CD14-positive monocyte (primary cell): ENCODE measurements at regions not wholly inside any gene's neighbourhood (a gene's known extent, or its start where the extent isn't known, plus 50 kb on each side); places are given as distances from the start of the nearest gene placed in this dataset.

ENCODE experiments used
- DNase-seq, 3 donors: peaks; one replicate each; pipeline ENCODE4 v3.0.0-alpha.2; 2011 to 2022
- H2AFZ ChIP-seq: 2 replicates; pipeline ENCODE4 v1.6.0; 2012; ENCODE audit warnings: mild to moderate bottlenecking, low read depth, low read length, inconsistent platforms; ENCODE audit not compliant: insufficient read depth, poor library complexity, severe bottlenecking
- H3K27ac ChIP-seq, 2 donors: 1 replicate in 1 of 2; 2 replicates in 1 of 2; pipeline ENCODE4 v1.5.1; 2012 to 2013; ENCODE audit warnings: low read length in 2 of 2, control low read depth in 1 of 2, inconsistent platforms in 1 of 2, low read depth in 1 of 2, mild to moderate bottlenecking in 1 of 2
- H3K27me3 ChIP-seq, 2 donors: one replicate each; pipeline versions ENCODE4 v1.6.0 to v1.6.1; 2011 to 2013; ENCODE audit warnings: low read length in 2 of 2; ENCODE audit not compliant: control insufficient read depth in 2 of 2, insufficient read depth in 2 of 2
- H3K36me3 ChIP-seq, 2 donors: replicated peaks in 1 of 2; 1 replicate in 1 of 2; 2 replicates in 1 of 2; pipeline versions ENCODE4 v1.5.1 to v1.6.1; 2012 to 2013; ENCODE audit warnings: low read length in 2 of 2, control low read depth in 1 of 2, inconsistent platforms in 1 of 2, mild to moderate bottlenecking in 1 of 2; ENCODE audit not compliant: insufficient read depth in 2 of 2, control insufficient read depth in 1 of 2
- H3K4me1 ChIP-seq, 2 donors: 1 replicate in 1 of 2; 2 replicates in 1 of 2; pipeline versions ENCODE4 v1.5.1 to v1.6.1; 2012 to 2013; ENCODE audit warnings: low read length in 2 of 2, control low read depth in 1 of 2, inconsistent platforms in 1 of 2, mild to moderate bottlenecking in 1 of 2, moderate library complexity in 1 of 2; ENCODE audit not compliant: insufficient read depth in 2 of 2, control insufficient read depth in 1 of 2
- H3K4me2 ChIP-seq: replicated peaks from 2 replicates; pipeline ENCODE3; 2012; ENCODE audit warnings: low read length, moderate library complexity, mild to moderate bottlenecking; ENCODE audit not compliant: poor library complexity, severe bottlenecking; ENCODE audit errors: extremely low read depth
- H3K4me3 ChIP-seq, 3 experiments: fragments of 200-600 bp in 1 of 3; sonication (generic) in 1 of 3; replicated peaks in 1 of 3; 1 replicate in 2 of 3; 2 replicates in 1 of 3; pipeline ENCODE4 v1.5.1; 2011 to 2013; ENCODE audit warnings: low read length in 3 of 3, mild to moderate bottlenecking in 3 of 3, control low read depth in 2 of 3, low read depth in 2 of 3, inconsistent platforms in 1 of 3, moderate library complexity in 1 of 3
- H3K79me2 ChIP-seq: 2 replicates; pipeline ENCODE4 v1.6.0; 2012; ENCODE audit warnings: mild to moderate bottlenecking, control low read depth, inconsistent platforms, low read length, moderate library complexity; ENCODE audit not compliant: insufficient read depth
- H3K9ac ChIP-seq: 2 replicates; pipeline ENCODE4 v1.6.0; 2017; ENCODE audit warnings: low read length, mild to moderate bottlenecking; ENCODE audit not compliant: insufficient read depth, poor library complexity, severe bottlenecking
- H3K9me3 ChIP-seq, 2 donors: replicated peaks in 1 of 2; 1 replicate in 1 of 2; 2 replicates in 1 of 2; pipeline versions ENCODE4 v1.5.1 to v1.6.1; 2012 to 2013; ENCODE audit warnings: low read length in 2 of 2, control low read depth in 1 of 2; ENCODE audit not compliant: control insufficient read depth in 1 of 2, insufficient read depth in 1 of 2
- H4K20me1 ChIP-seq: 2 replicates; pipeline ENCODE4 v1.6.0; 2012; ENCODE audit warnings: mild to moderate bottlenecking, low read length, control low read depth, moderate library complexity; ENCODE audit not compliant: insufficient read depth
- H3K27ac Mint-ChIP-seq, 7 donors: one replicate each; pipeline ENCODE4 v1.8.0; 2020; ENCODE audit warnings: mild to moderate bottlenecking in 7 of 7, mixed read lengths in 7 of 7, moderate library complexity in 6 of 7, inconsistent platforms in 2 of 7
- H3K27me3 Mint-ChIP-seq, 3 donors: one replicate each; pipeline ENCODE4 v1.8.0; 2021 to 2022; ENCODE audit warnings: low read depth in 3 of 3, mild to moderate bottlenecking in 3 of 3, mixed read lengths in 3 of 3, moderate library complexity in 3 of 3, inconsistent platforms in 1 of 3
- H3K36me3 Mint-ChIP-seq, 2 donors: one replicate each; pipeline ENCODE4 v1.8.0; 2020; ENCODE audit warnings: mixed read lengths in 2 of 2, inconsistent platforms in 1 of 2, mild to moderate bottlenecking in 1 of 2
- H3K4me1 Mint-ChIP-seq: one replicate; pipeline ENCODE4 v1.8.0; 2020; ENCODE audit warnings: mild to moderate bottlenecking, mixed read lengths
- H3K4me3 Mint-ChIP-seq, 2 donors: one replicate each; pipeline ENCODE4 v1.8.0; 2020; ENCODE audit warnings: mild to moderate bottlenecking in 2 of 2, mixed read lengths in 2 of 2, moderate library complexity in 1 of 2
- H3K9me3 Mint-ChIP-seq, 7 donors: one replicate each; pipeline ENCODE4 v1.8.0; 2020 to 2022; ENCODE audit warnings: mixed read lengths in 7 of 7, mild to moderate bottlenecking in 6 of 7, moderate library complexity in 6 of 7, inconsistent platforms in 2 of 7
- WGBS: methylation state at CpG from one replicate; pipeline ENCODE4 v1.1.5; 2013; ENCODE audit warnings: missing lambda C conversion rate; ENCODE audit not compliant: insufficient coverage; 5-methylcytosine and 5-hydroxymethylcytosine counted together
- intact Hi-C, 2 donors: fragments of 100-400 bp; cut with micrococcal nuclease; formaldehyde crosslinking; loops; one replicate each; pipeline versions ENCODE4 v1.15.0 to v1.15.1; 2023
- TF ChIP-seq, protein P1 (sequence below): fragments of 200-600 bp; IDR thresholded peaks from one replicate; pipeline ENCODE4 v1.8.0; 2022; ENCODE audit warnings: antibody characterized with exemption, mild to moderate bottlenecking

DNA sequence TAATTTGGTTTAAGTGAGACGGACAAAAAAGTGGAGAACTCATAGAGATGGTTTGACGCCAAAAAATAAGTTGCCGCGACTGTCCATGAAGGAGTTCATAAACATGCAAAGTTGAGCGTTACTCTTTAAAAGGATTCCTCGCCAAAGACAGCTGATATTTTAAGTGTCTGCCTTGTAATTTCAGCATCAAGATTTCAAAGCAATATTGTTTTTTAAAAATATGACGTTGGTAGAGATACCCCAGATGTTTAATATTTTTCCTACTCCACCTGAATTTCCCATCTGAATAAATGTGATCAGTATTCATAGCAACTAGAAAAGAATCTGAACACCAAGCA lies 155.0 kb downstream of the TUSC7 start:
- no peaks in the 10 kb centered on the region for H3K9me3 ChIP-seq
- H2AFZ ChIP-seq, result no peak overlapping the region
- no peaks in the 10 kb centered on the region for H3K27me3 ChIP-seq
- H3K4me1 ChIP-seq, result no peaks in the 10 kb centered on the region
- Mint-ChIP-seq H3K36me3 (no peaks in the 10 kb centered on the region), H3K4me1 (no peaks in the 10 kb centered on the region), H3K27ac (no peak overlapping the region), H3K27me3 (peaks cover 0 to 4% (median 0%) of the 10 kb centered on the region in 3 donors), H3K4me3 (no peak overlapping the region), H3K9me3 (no peaks in the 10 kb centered on the region)
- peak overlapping the region in 1 of 3 experiments; percentile 45 for H3K4me3 ChIP-seq
- no peak for DNase-seq
- no CpG with 5 or more reads among the region's 7 CpGs for WGBS
- H3K36me3 ChIP-seq, result no peaks in the 10 kb centered on the region
- H4K20me1 ChIP-seq, result no peaks in the 10 kb centered on the region
- H3K79me2 ChIP-seq, result no peaks in the 10 kb centered on the region
- TF ChIP-seq, protein P1, sequence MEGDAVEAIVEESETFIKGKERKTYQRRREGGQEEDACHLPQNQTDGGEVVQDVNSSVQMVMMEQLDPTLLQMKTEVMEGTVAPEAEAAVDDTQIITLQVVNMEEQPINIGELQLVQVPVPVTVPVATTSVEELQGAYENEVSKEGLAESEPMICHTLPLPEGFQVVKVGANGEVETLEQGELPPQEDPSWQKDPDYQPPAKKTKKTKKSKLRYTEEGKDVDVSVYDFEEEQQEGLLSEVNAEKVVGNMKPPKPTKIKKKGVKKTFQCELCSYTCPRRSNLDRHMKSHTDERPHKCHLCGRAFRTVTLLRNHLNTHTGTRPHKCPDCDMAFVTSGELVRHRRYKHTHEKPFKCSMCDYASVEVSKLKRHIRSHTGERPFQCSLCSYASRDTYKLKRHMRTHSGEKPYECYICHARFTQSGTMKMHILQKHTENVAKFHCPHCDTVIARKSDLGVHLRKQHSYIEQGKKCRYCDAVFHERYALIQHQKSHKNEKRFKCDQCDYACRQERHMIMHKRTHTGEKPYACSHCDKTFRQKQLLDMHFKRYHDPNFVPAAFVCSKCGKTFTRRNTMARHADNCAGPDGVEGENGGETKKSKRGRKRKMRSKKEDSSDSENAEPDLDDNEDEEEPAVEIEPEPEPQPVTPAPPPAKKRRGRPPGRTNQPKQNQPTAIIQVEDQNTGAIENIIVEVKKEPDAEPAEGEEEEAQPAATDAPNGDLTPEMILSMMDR, result no peak
- intact Hi-C loops, result no loop called here
- H3K4me2 ChIP-seq, result peak overlapping the region; percentile 51
- no peak overlapping the region for H3K9ac ChIP-seq
- H3K27ac ChIP-seq, result no peak overlapping the region

DNA sequence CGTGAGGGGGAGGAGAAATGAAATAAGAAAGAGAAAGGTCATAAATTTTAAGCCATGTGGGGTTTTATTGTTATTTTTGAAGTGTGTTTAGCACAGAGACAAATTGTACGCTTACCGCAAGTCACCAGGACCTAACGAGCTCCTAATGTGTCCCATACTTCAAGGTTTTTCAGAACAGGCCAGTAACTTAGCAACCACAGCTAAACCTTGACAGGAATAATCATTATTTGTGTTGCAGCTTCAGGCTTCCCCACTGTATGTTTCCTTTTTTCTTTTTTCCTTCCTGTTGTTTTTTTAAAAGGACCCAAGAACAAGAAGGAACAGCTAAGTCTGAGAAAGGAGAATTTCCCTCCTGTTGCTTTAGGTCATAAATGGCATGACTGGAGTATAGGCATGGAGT lies 160.8 kb downstream of the TUSC7 start:
- Histone ChIP-seq H3K27ac (no peak overlapping the region), H3K27me3 (no peaks in the 10 kb centered on the region), H3K79me2 (no peaks in the 10 kb centered on the region), H4K20me1 (no peaks in the 10 kb centered on the region), H3K9me3 (no peaks in the 10 kb centered on the region), H3K4me1 (no peaks in the 10 kb centered on the region), H3K4me2 (no peak overlapping the region), H3K9ac (no peak overlapping the region), H3K4me3 (no peak overlapping the region), H3K36me3 (no peaks in the 10 kb centered on the region), H2AFZ (no peak overlapping the region)
- Mint-ChIP-seq H3K27ac (no peak overlapping the region), H3K27me3 (peaks cover 0 to 4% (median 0%) of the 10 kb centered on the region in 3 donors), H3K36me3 (no peaks in the 10 kb centered on the region), H3K9me3 (no peaks in the 10 kb centered on the region), H3K4me3 (no peak overlapping the region), H3K4me1 (no peaks in the 10 kb centered on the region)
- intact Hi-C loops, result no loop called here
- WGBS, result 85% methylated on average over 3 of the region's 4 CpGs
- no peak for DNase-seq
- TF ChIP-seq, protein P1, result no peak
